C4-2B (cell line): ENCODE measurements at regions not wholly inside any gene's neighbourhood (a gene's known extent, or its start where the extent isn't known, plus 50 kb on each side); places are given as distances from the start of the nearest gene placed in this dataset.

Source experiments
- CTCF ChIP-seq: fragments of 450-650 bp; conservative IDR thresholded peaks from 2 replicates; pipeline ENCODE4 v1.5.1; 2017; ENCODE audit warnings: mild to moderate bottlenecking
- ZFX ChIP-seq: fragments of 450-650 bp; IDR thresholded peaks from 2 replicates; pipeline ENCODE4 v1.6.1; 2017

- no peak for TF ChIP-seq CTCF
- no peak for TF ChIP-seq ZFX
Observed at GRCh38 chr14:37726708-37727107, 131.3 kb downstream of the TTC6 start.
